GM03348 (cell line): ENCODE measurements at regions not wholly inside any gene's neighbourhood (a gene's known extent, or its start where the extent isn't known, plus 50 kb on each side); places are given as distances from the start of the nearest gene placed in this dataset.

Experiments
- DNase-seq: peaks from one replicate; pipeline ENCODE4 v3.0.0; 2012; ENCODE audit warnings: low spot score

DNA sequence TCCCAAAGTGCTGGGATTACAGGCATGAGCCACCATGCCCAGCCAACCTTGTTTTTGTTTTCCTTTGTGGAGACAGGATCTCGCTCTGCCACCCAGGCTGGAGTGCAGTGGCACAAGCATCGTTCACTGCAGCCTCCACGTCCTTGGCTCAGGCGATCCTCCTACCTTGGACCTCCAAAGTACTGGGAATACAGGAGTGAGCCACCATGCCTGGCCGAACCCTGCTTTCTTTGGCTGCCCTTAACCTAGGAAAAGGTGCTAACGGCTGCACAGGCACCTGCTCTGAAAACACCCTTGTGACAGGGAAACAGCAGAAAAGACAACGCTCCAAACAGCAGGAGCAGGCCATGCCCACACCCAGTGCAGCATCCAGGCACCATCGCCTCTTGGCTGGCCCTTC, 71.9 kb downstream of the OAT start:
- no peak for DNase-seq

- DNase-seq, result no peak
These were observed 73.2 kb downstream of the OAT start for GRCh38 chr10:124345521-124345920.

DNA sequence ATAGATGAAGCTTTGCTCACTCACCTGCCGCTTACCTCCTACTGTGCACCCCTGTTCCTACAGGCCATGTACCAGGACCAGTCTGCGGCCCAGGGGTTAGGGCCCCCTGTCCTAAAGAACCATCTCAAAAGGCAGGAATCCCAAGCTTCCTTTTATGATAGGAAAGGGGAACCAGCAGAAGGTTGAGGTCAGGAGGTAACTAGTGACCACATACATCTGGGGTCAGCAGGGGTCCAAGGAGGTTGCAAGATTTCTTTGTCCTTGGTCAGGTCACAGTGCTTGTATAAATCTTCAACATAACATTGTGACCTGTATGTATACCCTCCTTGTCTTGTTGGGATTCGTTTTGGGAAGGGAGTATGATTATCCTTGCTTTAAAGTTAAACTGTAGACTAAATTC, 73.8 kb downstream of the OAT start:
- no peak for DNase-seq

DNA sequence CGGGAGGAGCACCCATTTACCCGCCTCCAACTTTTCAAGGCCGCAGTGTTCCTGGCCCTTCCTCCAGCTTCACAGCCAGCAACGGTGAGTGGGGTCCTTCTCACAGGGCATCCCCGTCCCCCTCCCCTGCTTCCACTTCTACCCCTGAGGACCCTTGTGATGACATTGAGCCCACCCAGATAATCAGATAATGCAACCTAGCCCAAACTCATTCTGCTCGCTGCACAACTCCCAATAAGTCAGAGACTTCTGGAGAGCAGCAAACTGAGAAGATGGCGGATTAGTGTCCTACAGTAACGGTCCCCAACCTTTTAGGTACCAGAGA, 74.5 kb downstream of the OAT start:
- no peak for DNase-seq

- no peak for DNase-seq
These were observed 75.1 kb downstream of the OAT start for GRCh38 chr10:124343351-124344265.

DNA sequence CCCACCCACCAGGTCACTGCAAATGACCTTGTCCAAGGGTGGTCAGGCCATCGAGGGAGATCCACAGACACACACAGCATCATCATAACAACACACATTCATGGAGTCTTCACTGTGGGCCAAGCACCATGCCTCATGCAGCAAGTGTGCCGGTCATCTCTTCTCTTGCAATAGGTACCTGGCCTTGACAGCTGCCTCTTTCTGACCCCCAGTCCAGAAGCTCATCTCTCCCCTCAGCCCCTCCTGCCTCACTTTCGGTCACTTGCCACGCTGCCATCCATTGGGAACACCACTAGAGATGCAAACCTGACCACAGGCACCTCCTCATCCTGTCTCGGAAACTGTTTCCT, 75.9 kb downstream of the OAT start:
- DNase-seq, result no peak

DNA sequence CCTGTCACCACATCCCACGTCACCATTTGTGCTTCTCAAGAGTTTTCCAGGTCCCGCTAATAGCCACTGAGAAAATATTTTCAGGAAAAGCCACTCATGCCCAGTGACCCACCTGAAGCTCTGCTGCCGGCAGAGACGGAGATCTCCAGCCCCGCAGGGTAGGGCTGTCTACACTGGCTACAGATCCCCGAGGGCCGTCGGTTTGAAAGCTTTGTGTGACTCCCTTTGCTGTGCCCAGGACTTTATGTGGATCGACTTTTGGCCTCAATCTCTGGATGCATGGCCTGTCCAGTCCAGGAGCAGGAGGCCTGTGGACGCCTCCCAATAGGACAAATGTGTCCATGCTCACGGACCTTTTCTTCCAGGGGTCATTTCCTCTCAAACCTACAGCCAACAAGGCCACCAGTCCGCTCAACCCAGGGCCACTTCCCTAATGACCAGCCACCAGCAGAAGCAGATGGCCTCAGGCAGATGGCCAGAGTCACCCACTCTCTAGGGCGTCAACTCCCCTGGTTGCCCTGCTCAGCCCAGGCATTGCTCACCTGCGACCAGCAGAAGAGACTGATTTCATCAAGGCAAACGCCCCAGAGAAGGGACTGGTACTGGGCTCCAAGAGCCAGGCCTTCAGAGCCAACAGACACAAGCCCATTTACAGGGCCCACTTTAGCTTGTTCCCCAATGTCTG, 76.4 kb downstream of the OAT start:
- no peak for DNase-seq

- DNase-seq, result no peak
These were observed 77.0 kb downstream of the OAT start for GRCh38 chr10:124341768-124342135.

- DNase-seq, result no peak
These were observed 78.5 kb downstream of the OAT start for GRCh38 chr10:124340033-124340760.

GRCh38 chr10:124339119-124340032, 79.3 kb downstream of the OAT start:
- DNase-seq, result no peak

DNA sequence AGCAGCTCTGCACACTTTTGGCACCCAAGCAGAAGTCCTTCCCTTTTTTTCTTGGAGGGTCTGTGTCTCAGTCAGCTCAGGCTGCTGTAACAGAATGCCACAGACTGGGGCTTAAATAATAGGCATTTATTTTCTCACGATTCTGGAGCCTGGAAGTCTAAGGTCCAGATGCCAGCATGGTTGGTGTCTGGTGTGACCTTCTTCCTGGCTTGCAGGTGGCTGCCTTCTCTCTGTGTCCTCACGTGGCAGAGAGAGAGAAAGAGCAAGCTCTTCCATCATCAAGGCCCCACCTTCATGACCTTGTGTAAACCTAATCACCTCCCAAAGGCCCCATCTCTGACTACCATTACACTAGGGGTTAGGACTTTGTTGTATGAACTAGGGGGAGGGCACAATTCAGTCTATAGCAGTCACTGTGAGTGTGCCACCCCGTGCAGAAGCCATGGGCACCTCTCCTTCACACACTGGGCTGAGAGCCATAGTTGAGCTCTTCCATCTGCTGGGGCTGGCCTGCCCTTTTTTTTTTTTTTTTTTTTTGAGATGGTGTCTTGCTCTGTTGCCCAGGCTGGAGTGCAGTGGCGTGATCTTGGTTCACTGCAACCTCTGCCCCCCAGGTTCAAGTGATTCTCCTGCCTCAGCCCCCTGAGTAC, 80.3 kb downstream of the OAT start:
- no peak for DNase-seq

DNA sequence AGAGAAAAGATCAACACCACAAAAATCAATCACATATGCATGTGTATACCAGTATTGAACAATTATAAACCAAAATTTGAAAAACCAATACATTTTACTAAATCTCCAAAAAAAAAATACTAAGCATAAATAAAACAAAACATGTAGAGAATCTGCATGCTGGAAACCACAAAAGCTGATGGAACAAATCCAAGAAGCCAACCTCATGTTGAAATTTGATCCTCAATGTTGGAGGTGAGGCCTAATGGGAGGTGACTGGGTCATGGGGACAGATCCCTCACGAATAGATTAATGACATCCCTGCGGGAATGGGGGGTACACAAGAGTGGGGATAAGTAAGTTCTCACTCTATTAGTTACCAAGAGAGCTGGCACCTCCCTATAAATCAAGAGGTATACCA, 82.5 kb downstream of the OAT start:
- DNase-seq, result no peak

DNA sequence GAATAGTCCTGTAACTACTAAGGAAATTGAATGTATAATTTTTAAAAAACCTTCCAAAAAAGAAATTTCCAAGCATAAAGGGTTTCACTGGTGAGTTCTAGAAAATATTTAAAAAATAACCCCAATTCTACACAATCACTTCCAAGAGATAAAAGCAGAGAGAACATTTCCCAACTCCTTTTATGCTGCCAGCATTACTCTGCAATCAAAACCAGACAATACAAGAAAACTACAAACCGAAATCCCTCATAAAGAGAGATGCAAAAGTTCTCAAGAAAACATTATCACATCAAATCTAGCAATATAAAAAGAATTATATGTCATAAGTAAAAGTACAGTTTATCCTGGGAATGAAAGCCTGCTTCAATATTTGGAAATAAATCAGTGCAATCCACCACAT, 84.8 kb downstream of the OAT start:
- DNase-seq, result no peak

- DNase-seq, result no peak
These were observed 86.3 kb downstream of the OAT start for GRCh38 chr10:124332426-124332825.

DNA sequence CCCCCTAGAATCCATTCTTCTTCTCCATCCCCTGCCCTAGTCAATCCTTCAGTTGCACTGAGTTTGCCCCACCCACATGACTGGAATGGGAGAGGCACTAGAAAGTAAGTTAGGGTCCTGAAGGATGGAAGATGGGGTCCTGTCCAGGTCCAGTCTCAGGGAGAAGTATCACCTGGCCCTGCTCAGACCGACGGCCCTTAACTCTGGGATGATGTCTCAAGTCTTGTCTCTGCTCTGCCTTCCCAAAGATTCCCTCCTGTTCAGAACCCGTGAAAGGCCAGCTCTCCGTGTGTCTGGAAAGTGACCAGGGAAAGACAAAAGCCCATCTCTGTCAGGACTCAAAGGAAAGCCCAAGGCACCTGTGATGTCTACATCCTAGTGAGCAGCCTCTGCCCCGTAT, 88.8 kb downstream of the OAT start:
- DNase-seq, result no peak

- no peak for DNase-seq
These were observed 89.4 kb downstream of the OAT start for GRCh38 chr10:124329362-124329761.

DNA sequence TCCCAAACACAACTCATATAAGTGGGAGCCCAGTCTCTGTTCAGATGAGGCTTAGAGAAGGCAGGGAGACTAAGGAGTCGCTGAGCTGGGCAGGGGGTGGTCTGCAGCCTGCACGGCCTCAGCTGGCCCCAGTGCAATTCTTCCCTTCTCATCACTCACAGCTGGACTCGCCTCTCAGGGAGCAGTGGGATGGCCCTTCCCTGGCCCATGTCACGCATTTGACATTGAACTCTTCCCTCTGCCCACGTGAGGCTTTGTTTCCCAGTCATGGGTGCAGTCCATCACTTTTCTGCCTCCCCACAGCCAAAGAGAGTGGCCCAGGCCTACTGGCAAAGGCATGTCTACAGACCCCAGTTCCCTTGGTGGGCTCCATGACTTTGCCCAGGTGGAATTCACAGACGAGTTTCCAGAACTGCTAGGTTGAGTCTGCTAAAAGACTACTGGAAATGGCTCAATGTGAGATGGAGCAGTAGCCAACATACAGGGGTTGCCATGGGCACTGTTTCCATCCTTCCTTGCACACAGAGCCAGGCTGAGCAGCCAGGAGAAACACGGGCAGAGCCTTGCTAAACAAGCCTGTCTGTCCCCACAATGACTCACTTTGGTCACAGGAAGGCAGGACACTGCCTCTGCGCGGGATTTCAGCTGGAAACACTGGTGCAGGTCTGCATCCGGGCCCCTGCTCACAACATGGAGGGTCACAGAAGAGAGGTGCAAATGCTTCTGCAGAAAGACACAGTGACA, 90.1 kb downstream of the OAT start:
- no peak for DNase-seq

DNA sequence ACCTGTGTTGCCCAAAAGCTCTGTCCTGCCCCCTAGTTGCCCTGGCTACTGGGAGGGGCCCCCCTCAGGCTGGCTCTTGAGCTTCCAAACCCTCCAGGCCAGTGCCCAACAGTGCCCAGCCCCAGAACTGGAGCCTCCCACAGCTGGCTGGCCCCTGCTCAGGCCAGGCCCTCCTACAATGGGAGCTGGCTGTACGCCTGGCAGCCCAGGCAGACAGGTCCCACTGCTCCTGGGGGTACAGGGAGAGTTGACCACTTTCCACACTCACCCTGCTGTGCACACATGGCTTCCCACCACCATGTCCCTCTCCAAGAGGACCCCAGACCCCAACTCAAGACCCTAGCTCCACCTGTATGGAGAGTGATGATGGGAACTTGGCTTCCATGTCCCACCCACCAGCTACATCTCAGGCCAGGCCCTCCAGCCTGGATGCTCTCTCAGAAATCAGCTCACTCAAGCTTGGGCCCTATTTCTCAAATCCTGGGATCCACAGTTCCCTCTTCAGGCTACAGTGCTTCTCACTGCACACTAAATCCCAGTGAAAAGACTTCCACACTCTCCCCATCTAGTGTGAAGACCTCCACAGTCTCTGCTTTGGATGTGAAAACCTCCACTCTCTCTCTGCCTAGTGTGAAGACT, 92.6 kb downstream of the OAT start:
- no peak for DNase-seq

DNA sequence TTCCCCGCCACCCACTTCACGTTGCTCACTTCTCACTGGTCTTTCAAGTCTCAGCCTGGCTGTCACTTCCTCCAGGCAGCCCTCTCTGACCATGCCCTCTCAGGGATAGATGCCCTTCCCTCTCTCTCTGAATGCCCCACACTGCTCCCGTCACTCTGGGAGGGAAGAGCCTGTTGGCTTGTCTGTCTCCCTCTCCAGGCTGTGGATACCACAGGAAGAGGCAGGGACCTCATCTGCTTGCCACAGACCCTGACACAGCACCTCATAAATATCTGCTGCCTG, 93.1 kb downstream of the OAT start:
- DNase-seq, result no peak

- DNase-seq, result no peak
These were observed 93.7 kb downstream of the OAT start for GRCh38 chr10:124324856-124325632.
